Effector memory CD4-positive, alpha-beta T cell (primary cell): ENCODE measurements at regions not wholly inside any gene's neighbourhood (a gene's known extent, or its start where the extent isn't known, plus 50 kb on each side); places are given as distances from the start of the nearest gene placed in this dataset.
"Not testable (repeated sequence)": the region's sequence is repeated elsewhere in the genome, so short reads cannot be mapped to it uniquely, and the experiment has no call there.

Experiments used
- DNase-seq, 3 donors: peaks; one replicate each; pipeline ENCODE4 v3.0.0-alpha.2; 2020
- H3K27ac ChIP-seq: 2 replicates; pipeline ENCODE4 v1.7.0; 2013; ENCODE audit warnings: mild to moderate bottlenecking, low read length, moderate library complexity; ENCODE audit not compliant: insufficient read depth, poor library complexity, severe bottlenecking
- H3K27me3 ChIP-seq: replicated peaks from 2 replicates; pipeline ENCODE4 v1.7.0; 2013; ENCODE audit warnings: mild to moderate bottlenecking, low read length; ENCODE audit not compliant: insufficient read depth, control insufficient read depth, poor library complexity, severe bottlenecking
- H3K36me3 ChIP-seq: 2 replicates; pipeline ENCODE4 v1.7.0; 2013; ENCODE audit warnings: mild to moderate bottlenecking, low read length, moderate library complexity; ENCODE audit not compliant: control insufficient read depth, insufficient read depth
- H3K4me1 ChIP-seq: 2 replicates; pipeline ENCODE4 v1.7.0; 2013; ENCODE audit warnings: low read length, mild to moderate bottlenecking; ENCODE audit not compliant: control insufficient read depth, insufficient read depth, poor library complexity, severe bottlenecking
- H3K4me3 ChIP-seq: 2 replicates; pipeline ENCODE4 v1.7.0; 2013; ENCODE audit warnings: low read length, low read depth, mild to moderate bottlenecking; ENCODE audit not compliant: insufficient read depth, poor library complexity, severe bottlenecking
- H3K9me3 ChIP-seq: 2 replicates; pipeline ENCODE4 v1.7.0; 2013; ENCODE audit warnings: mild to moderate bottlenecking, low read length, moderate library complexity; ENCODE audit not compliant: control insufficient read depth

DNA sequence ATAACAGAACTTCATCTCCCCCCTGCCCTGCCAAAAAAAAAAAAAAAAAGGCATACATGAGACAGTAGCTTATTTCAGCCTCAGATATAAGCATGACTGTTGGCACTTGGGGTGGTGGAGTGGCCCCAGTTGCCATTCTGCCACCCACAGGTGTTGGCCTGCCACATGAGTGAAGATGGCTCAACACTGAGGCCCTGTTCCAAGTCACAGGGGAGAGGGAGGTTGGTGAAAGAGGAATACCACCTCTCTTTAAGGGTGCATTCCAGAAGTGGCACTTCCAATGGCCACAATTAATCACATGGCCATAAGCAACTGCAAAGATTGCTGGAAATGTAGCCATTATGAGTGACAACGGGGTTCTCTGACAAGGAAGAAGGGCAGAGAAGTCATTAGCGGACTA lies 61.9 kb upstream of the JARID2 start:
- Histone ChIP-seq H3K9me3 (no peaks in the 10 kb centered on the region), H3K36me3 (no peaks in the 10 kb centered on the region)

GRCh38 chr6:15184441-15184861 lies 61.4 kb upstream of the JARID2 start:
- DNase-seq: no peak
- H3K36me3 ChIP-seq: no peaks in the 10 kb centered on the region
- no peak overlapping the region for H3K27ac ChIP-seq
- H3K27me3 ChIP-seq: no peaks in the 10 kb centered on the region
- no peak overlapping the region for H3K4me3 ChIP-seq
- peaks cover 4% of the 10 kb centered on the region for H3K4me1 ChIP-seq
- no peaks in the 10 kb centered on the region for H3K9me3 ChIP-seq

More for the DNA sequence above, 61.9 kb upstream of the JARID2 start:
- H3K27ac ChIP-seq: no peak overlapping the region
- H3K4me1 ChIP-seq: peaks cover 4% of the 10 kb centered on the region
- no peak overlapping the region for H3K4me3 ChIP-seq
- no peak for DNase-seq
- no peaks in the 10 kb centered on the region for H3K27me3 ChIP-seq

- not testable (repeated sequence) for H3K36me3 ChIP-seq, H3K27ac ChIP-seq, H3K4me3 ChIP-seq, DNase-seq, H3K27me3 ChIP-seq, H3K4me1 ChIP-seq, H3K9me3 ChIP-seq
Observed at GRCh38 chr6:15185111-15185510, 60.8 kb upstream of the JARID2 start.

DNA sequence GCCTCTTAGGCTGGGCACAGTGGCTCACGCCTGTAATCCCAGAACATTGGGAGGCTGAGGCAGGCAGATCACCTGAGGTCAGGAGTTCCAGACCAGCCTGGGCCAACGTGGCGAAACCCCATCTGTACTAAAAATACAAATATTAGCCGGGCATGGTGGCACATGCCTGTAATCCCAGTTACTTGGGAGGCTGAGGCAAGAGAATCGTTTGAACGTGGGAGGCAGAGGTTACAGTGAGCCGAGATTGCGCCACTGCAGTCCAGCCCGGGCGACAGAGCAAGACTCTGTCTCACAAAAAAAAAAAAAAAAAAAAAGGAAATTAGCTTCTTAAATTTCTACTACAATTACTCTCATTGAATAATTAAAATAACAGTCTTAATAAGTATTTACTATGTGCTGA lies 52.4 kb upstream of the JARID2 start:
- DNase-seq, H3K4me3 ChIP-seq, H3K9me3 ChIP-seq, H3K36me3 ChIP-seq, H3K4me1 ChIP-seq, H3K27ac ChIP-seq, H3K27me3 ChIP-seq: not testable (repeated sequence)

DNA sequence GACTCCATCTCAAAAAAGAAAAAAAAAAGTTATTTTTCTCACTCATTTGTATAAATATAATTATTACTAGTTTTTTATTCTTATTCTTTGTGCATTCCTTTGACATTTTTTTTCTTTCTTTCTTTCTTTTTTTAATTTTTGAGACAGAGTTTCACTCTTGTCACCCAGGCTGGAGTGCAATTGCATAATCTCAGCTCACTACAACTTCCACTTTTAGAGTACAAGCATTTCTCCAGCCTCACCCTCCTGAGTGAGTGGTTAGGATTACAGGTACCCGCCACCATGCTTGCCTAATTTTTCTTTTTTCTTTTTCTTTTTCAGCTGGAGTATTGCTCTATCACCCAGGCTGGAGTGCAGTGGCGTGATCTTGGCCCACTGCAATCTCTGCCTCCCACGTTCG lies 51.4 kb upstream of the JARID2 start:
- no peaks in the 10 kb centered on the region for H3K9me3 ChIP-seq
- no peaks in the 10 kb centered on the region for H3K36me3 ChIP-seq
- no peak for DNase-seq
- no peaks in the 10 kb centered on the region for H3K4me1 ChIP-seq
- no peak overlapping the region for H3K27ac ChIP-seq
- H3K4me3 ChIP-seq: no peak overlapping the region
- no peaks in the 10 kb centered on the region for H3K27me3 ChIP-seq
